ENCODE measurements at regions not wholly inside any gene's neighbourhood (a gene's known extent, or its start where the extent isn't known, plus 50 kb on each side); places are given as distances from the start of the nearest gene placed in this dataset.

DNA sequence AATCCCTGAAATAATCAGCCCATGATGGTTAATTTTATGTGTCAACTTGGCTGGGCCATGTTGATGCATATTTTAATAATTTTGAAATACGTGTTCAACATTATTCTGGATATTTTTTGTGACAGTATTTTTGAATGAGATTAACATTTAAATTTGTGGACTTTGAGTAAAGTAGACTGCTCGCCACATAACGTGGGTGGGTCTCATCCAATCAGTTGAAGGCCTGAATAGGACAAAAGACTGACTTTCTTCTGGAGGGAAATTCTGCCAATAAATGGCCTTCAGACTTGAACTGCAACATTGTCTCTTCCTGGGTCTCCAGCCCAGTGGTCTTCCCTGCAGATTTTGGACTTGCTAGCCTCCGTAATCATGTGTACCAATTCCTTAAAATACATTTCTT lies 53.6 kb upstream of the BICC1 start:
- TF ChIP-seq, protein P1, sequence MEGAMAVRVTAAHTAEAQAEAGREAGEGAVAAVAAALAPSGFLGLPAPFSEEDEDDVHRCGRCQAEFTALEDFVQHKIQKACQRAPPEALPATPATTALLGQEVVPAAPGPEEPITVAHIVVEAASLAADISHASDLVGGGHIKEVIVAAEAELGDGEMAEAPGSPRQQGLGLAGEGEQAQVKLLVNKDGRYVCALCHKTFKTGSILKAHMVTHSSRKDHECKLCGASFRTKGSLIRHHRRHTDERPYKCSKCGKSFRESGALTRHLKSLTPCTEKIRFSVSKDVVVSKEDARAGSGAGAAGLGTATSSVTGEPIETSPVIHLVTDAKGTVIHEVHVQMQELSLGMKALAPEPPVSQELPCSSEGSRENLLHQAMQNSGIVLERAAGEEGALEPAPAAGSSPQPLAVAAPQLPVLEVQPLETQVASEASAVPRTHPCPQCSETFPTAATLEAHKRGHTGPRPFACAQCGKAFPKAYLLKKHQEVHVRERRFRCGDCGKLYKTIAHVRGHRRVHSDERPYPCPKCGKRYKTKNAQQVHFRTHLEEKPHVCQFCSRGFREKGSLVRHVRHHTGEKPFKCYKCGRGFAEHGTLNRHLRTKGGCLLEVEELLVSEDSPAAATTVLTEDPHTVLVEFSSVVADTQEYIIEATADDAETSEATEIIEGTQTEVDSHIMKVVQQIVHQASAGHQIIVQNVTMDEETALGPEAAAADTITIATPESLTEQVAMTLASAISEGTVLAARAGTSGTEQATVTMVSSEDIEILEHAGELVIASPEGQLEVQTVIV (IDR thresholded peaks at IDR 0.05; ENCODE audit: borderline replicate concordance, partially characterized antibody): no peak
- TF ChIP-seq RAD51 (IDR thresholded peaks at IDR 0.05) (no peak), SIN3A (IDR thresholded peaks at IDR 0.05; ENCODE audit: low read depth, low read length) (no peak), POLR2A (IDR thresholded peaks at IDR 0.05; ENCODE audit: low read depth, low read length) (no peak), FOS (IDR thresholded peaks at IDR 0.05; ENCODE audit: borderline replicate concordance, extremely low read depth, insufficient read length) (no peak), CREB1 (IDR thresholded peaks at IDR 0.05; ENCODE audit: low read depth) (no peak), DPF2 (IDR thresholded peaks at IDR 0.05) (no peak)
- TF ChIP-seq, protein P2, sequence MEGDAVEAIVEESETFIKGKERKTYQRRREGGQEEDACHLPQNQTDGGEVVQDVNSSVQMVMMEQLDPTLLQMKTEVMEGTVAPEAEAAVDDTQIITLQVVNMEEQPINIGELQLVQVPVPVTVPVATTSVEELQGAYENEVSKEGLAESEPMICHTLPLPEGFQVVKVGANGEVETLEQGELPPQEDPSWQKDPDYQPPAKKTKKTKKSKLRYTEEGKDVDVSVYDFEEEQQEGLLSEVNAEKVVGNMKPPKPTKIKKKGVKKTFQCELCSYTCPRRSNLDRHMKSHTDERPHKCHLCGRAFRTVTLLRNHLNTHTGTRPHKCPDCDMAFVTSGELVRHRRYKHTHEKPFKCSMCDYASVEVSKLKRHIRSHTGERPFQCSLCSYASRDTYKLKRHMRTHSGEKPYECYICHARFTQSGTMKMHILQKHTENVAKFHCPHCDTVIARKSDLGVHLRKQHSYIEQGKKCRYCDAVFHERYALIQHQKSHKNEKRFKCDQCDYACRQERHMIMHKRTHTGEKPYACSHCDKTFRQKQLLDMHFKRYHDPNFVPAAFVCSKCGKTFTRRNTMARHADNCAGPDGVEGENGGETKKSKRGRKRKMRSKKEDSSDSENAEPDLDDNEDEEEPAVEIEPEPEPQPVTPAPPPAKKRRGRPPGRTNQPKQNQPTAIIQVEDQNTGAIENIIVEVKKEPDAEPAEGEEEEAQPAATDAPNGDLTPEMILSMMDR (IDR thresholded peaks at IDR 0.05 in 2 of 3, conservative IDR thresholded peaks at IDR 0.05 in 1 of 3; ENCODE audit: control insufficient read depth in 2 of 3, extremely low read depth in 1 of 3, insufficient read depth in 1 of 3, low read depth in 3 of 3, low read length in 3 of 3): no peak

Data from GM12878 (cell line).